ENCODE measurements at regions not wholly inside any gene's neighbourhood (a gene's known extent, or its start where the extent isn't known, plus 50 kb on each side); places are given as distances from the start of the nearest gene placed in this dataset.

DNA sequence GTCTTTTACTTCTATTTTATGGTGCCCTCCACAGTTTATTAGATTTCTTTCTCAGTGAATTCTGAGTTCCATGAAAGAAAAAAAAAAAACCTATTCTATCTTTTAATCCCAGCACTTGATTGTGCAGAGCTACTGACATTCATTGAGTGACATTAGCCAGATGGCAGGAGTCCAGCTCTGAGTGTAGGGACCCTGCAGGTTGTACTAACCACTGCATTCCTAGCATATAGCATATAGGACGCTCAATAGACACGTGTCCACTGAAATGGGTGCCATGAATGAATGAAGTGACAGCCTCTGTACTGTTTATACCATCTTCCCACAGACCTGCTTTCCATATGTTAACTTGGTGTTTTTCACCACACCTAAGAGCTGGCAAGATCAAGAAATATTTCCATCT is 206.3 kb downstream of the RAP2A start:
- Mint-ChIP-seq H3K27me3 (no peaks in the 10 kb centered on the region), H3K4me1 (no peaks in the 10 kb centered on the region), H3K9me3 (no peaks in the 10 kb centered on the region), H3K27ac (no peak overlapping the region), H3K4me3 (no peak overlapping the region)
- DNase-seq (no peak), ATAC-seq (no peak)

DNA sequence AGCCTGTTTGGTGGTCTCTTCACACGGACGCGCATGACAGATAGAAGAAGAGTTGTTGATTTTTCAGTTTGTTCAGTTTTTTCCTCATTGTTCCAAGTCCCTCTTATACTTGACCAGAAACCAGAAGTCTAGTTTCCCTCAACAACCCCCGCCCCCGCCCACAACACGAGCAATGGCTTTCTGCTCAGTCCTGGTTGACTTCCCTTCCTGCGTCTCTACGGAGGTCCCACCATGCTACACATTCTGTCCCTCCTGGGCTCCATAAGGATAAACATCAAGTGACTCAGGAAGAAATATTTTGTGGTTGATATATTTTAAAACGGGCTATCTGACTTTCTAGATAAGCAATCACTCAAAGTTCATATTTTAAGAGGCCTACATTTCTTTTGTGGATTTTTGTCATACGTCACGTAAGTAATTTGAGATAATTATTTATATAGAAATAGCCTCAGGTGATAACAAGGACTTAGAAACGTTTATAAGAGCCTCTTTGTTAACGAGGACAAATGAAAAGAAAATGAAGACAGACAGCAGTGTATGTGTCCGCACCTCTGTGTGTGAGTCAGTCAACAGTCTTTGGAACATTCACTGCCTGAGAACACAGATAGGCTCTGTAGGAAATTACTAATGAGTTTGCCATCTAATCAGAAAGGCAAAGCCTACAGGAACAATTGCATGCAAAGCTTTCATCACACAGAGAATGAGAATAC is 214.4 kb downstream of the RAP2A start:
- Mint-ChIP-seq H3K27ac (no peak overlapping the region), H3K9me3 (no peaks in the 10 kb centered on the region), H3K27me3 (peaks cover 13% of the 10 kb centered on the region), H3K4me1 (no peaks in the 10 kb centered on the region), H3K4me3 (no peak overlapping the region)
- DNase-seq, result no peak
- ATAC-seq, result no peak

GRCh38 chr13:97648881-97649224 is 214.9 kb downstream of the RAP2A start:
- Mint-ChIP-seq H3K27ac (no peak overlapping the region), H3K27me3 (peaks cover 13% of the 10 kb centered on the region), H3K9me3 (no peaks in the 10 kb centered on the region), H3K4me1 (no peaks in the 10 kb centered on the region), H3K4me3 (no peak overlapping the region)
- DNase-seq, result no peak
- no peak for ATAC-seq

DNA sequence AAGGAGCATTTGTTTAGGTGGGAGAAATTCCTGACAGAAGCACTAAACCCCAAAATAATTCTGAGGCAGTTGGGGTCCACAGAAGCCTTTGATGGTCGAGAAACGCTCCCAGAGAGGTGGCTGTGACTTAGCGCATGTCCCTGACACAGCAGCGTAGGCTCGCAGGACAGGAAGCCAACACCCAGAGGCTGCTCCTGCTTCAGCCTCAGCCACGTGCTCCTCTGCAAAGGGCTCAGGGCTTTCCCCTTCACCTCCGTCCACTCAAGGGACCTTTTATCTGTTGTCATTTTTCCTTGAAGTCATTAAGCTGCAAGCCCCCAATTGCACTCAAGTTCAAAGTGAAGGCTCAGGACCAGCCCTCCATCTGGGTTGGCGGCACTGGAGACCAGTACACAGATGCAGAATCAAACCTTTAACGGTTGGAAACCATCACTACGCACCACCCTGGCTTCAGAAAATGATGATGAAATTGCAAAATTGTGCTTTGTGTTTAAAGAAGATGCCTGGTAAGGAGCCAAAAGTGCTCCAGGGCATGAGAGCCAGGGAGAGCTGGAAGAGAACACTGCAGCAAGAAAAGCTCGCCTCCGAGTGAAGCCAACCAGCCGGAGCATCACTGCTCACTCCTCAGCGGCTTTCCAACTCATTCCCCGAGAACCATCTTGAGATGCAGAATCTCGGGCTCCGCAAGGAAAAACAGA is 219.6 kb downstream of the RAP2A start:
- no peak overlapping the region for H3K27ac Mint-ChIP-seq

GRCh38 chr13:97654236-97654635 is 220.3 kb downstream of the RAP2A start:
- ATAC-seq (no peak), DNase-seq (no peak)
- Mint-ChIP-seq H3K27me3 (peaks cover 23% of the 10 kb centered on the region), H3K9me3 (no peaks in the 10 kb centered on the region), H3K27ac (no peak overlapping the region), H3K4me3 (no peak overlapping the region), H3K4me1 (no peaks in the 10 kb centered on the region)

More for the DNA sequence above, 219.6 kb downstream of the RAP2A start:
- DNase-seq (no peak), ATAC-seq (no peak)
- H3K4me1 Mint-ChIP-seq, result no peaks in the 10 kb centered on the region
- no peaks in the 10 kb centered on the region for H3K9me3 Mint-ChIP-seq
- H3K27me3 Mint-ChIP-seq, result peaks cover 23% of the 10 kb centered on the region
- H3K4me3 Mint-ChIP-seq, result no peak overlapping the region

DNA sequence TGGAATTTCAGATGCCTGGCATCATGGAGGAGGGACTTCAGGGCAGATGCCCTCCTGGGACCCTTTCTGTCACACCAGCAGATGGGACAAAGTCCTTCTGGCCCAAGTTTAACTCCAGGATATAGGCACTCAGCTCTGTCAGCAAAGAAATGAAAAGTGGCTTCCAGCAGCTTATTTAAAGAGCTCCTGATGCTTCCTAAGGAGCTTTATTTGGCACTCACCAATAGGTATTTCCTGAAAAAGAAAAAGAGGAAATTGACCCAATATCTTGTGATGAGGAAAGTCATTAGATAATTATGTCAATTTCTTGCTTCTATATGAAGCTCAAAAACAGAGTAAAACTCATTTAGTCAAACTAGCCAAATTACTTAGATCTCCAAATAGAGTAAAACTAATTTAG is 224.6 kb downstream of the RAP2A start:
- DNase-seq (no peak), ATAC-seq (no peak)
- Mint-ChIP-seq H3K4me3 (no peak overlapping the region), H3K27ac (no peak overlapping the region), H3K4me1 (no peaks in the 10 kb centered on the region), H3K27me3 (peaks cover 32% of the 10 kb centered on the region), H3K9me3 (no peaks in the 10 kb centered on the region)

DNA sequence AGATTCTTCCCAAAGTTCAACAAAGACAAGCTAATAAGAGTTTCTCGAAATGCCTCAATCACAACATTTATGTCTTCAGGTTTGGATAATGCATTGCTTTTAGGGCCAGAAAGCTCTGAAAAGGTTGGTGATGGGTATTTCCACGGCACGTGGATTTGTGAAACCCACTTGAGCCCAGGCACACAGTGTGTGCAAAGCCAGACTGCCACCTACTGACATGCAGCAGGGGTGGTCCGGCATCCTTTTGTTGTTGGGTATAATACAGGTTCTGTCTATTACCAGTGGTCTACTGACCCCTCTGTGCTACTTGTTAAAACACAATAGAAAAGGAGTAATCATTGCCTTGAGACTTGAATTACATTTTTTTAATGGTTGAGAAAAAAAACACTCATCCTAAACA is 225.6 kb downstream of the RAP2A start:
- Mint-ChIP-seq H3K4me3 (no peak overlapping the region), H3K4me1 (no peaks in the 10 kb centered on the region), H3K27me3 (peaks cover 35% of the 10 kb centered on the region), H3K27ac (no peak overlapping the region), H3K9me3 (no peaks in the 10 kb centered on the region)
- no peak for ATAC-seq
- DNase-seq, result no peak

- Mint-ChIP-seq H3K9me3 (no peaks in the 10 kb centered on the region), H3K4me1 (no peaks in the 10 kb centered on the region), H3K4me3 (no peak overlapping the region), H3K27ac (no peak overlapping the region), H3K27me3 (peaks cover 35% of the 10 kb centered on the region)
- ATAC-seq, result no peak
- DNase-seq, result no peak
Observed at GRCh38 chr13:97660594-97661260, 226.8 kb downstream of the RAP2A start.

DNA sequence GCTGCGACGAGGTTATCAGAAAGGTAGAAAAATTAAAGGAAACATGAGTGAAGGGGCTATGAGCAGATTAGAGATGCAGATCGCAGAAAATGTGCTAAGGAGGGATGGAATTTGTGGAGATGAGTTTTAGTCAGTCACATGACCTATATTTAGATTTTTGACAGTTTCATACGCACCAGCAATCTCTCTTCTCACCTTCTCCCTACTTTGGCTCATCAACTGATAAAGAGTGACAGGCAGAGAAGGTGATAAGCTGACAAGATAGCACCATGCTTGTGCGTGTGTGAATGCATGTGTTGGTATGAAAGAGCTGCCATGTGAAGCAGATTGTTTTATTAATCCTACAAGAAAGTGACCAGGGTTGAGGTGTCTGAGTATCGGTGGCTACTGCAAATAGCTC is 252.6 kb downstream of the RAP2A start:
- Mint-ChIP-seq H3K4me1 (no peaks in the 10 kb centered on the region), H3K27ac (no peak overlapping the region), H3K4me3 (no peak overlapping the region), H3K27me3 (no peaks in the 10 kb centered on the region), H3K9me3 (no peaks in the 10 kb centered on the region)
- DNase-seq (no peak), ATAC-seq (no peak)

GRCh38 chr13:97692628-97693027 is 258.7 kb downstream of the RAP2A start:
- no peak overlapping the region for H3K4me3 Mint-ChIP-seq
- H3K27ac Mint-ChIP-seq, result no peak overlapping the region
- H3K9me3 Mint-ChIP-seq, result no peaks in the 10 kb centered on the region
- H3K27me3 Mint-ChIP-seq, result peaks cover 29% of the 10 kb centered on the region
- ATAC-seq, result no peak
- DNase-seq, result no peak
- no peaks in the 10 kb centered on the region for H3K4me1 Mint-ChIP-seq

DNA sequence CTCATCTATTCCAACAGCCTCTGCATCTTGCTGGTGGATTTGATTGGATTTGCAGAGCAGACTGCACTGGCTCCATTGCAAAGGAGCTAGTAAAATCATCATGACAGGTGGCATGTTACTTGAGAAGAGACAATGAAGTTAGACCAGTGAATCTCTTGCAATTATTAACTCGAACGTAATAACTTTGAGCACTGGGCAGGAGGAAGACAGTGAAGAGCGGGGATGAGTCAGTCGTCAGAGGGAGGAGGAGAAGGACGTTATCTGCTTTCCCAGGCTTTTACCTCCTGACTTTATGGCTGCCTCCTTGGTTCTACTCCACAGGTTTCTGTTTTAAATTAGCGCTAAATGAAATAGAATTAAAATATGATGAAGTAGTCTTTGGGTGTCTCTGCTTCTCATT is 257.8 kb upstream of the IPO5 start:
- no peak overlapping the region for H3K4me3 Mint-ChIP-seq
- H3K9me3 Mint-ChIP-seq, result no peaks in the 10 kb centered on the region
- no peaks in the 10 kb centered on the region for H3K4me1 Mint-ChIP-seq
- no peak overlapping the region for H3K27ac Mint-ChIP-seq
- DNase-seq, result no peak
- no peak for ATAC-seq
- H3K27me3 Mint-ChIP-seq, result peaks cover 38% of the 10 kb centered on the region

DNA sequence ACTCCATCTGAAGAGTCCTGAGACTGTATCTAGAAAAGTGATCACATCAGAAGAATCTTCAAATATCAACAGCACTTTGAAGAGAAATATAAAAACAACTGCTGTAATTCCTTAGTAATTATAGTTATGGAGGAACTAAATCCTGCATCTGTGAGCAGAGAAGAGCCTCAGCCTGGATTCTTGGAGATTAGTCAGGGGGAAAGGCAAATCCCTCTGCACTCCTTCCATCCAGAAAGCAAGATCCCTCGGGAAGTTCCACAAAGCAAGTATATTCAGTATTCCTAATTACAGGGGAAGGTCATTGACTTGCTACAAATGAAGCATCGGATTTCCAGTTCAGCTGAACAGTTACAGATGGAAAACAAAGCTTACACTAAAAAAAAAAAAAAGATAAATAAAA is 256.6 kb upstream of the IPO5 start:
- DNase-seq, result no peak
- ATAC-seq, result no peak
- Mint-ChIP-seq H3K4me1 (no peaks in the 10 kb centered on the region), H3K9me3 (peaks cover 0 to 3% of the 10 kb centered on the region in 2 donors), H3K27ac (no peak overlapping the region), H3K4me3 (no peak overlapping the region), H3K27me3 (peaks cover 42% of the 10 kb centered on the region)

GRCh38 chr13:97700306-97700848 is 253.1 kb upstream of the IPO5 start:
- H3K9me3 Mint-ChIP-seq, result peaks cover 0 to 8% of the 10 kb centered on the region in 2 donors
- ATAC-seq (no peak), DNase-seq (no peak)
- peaks cover 33% of the 10 kb centered on the region for H3K27me3 Mint-ChIP-seq
- no peak overlapping the region for H3K4me3 Mint-ChIP-seq
- H3K27ac Mint-ChIP-seq, result no peak overlapping the region
- H3K4me1 Mint-ChIP-seq, result no peaks in the 10 kb centered on the region

GRCh38 chr13:97702614-97703013 is 250.9 kb upstream of the IPO5 start:
- DNase-seq, result no peak
- Mint-ChIP-seq H3K27ac (no peak overlapping the region), H3K4me3 (no peak overlapping the region), H3K9me3 (peaks cover 0 to 8% of the 10 kb centered on the region in 2 donors), H3K27me3 (peaks cover 26% of the 10 kb centered on the region), H3K4me1 (no peaks in the 10 kb centered on the region)
- ATAC-seq, result no peak

GRCh38 chr13:97710797-97711196 is 242.7 kb upstream of the IPO5 start:
- Mint-ChIP-seq H3K4me3 (no peak overlapping the region), H3K27me3 (peaks cover 18% of the 10 kb centered on the region), H3K9me3 (no peaks in the 10 kb centered on the region), H3K27ac (no peak overlapping the region), H3K4me1 (no peaks in the 10 kb centered on the region)
- ATAC-seq, result no peak
- DNase-seq, result no peak

DNA sequence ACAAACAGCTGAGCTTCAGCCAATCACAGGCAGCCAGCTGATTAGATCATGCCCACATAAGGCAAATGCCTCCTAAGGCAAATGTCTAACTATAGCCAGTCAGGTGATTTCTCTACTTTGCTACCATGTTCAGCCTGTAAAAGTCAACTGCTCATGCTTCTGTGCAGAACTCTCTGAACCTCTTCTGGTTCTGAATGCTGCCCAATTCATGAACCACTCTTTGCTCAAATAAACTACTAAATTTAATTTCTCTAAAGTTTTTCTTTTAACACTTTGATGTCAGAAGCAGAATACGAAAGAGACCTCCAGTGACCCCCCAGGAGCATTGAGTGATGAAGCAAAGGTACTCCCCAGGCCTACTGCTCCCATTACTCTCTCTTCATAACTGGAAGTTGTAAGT is 240.7 kb upstream of the IPO5 start:
- no peaks in the 10 kb centered on the region for H3K9me3 Mint-ChIP-seq
- no peak for DNase-seq
- no peak overlapping the region for H3K27ac Mint-ChIP-seq
- ATAC-seq, result no peak
- H3K27me3 Mint-ChIP-seq, result peaks cover 7% of the 10 kb centered on the region
- H3K4me3 Mint-ChIP-seq, result no peak overlapping the region
- no peaks in the 10 kb centered on the region for H3K4me1 Mint-ChIP-seq
